ENCODE measurements at regions not wholly inside any gene's neighbourhood (a gene's known extent, or its start where the extent isn't known, plus 50 kb on each side); places are given as distances from the start of the nearest gene placed in this dataset.

DNA sequence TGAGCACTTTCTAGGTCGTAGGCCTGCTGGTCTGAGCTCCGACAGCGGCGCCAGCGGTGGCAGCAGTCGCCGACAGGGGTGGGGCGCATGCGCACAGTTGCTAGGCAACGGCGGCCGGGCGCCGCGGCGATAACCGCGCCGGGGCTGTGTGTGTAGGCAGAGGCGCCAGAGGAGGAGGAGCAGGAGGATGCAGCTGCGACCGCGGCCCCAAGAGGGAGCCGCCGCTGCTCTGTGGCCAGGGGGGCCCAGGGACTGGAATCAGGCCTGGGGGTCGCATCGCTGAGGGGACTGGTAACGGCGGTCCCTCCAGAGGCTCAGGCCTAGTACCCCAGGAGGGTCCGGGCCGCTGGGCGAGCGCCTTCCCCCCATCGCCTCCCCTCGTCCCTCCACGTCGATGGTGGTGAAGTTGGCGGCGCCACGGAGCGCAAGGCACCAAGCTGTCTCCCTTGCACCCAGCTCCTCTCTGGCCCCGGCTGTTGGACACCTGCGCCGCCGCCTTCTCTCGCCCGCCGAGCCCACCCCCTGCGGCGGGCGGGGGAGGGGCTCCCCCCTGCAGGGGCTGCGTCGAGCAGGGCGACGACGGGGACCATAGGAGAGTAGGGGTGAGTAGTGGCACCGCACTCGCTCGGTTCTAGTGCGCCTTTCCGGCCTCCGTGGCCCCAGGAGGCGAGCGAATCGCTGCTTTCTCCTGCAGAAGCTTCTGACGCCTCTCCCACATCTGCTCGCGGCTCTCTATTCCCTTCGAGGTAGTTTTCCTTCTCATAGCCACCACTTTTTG, 58.6 kb upstream of the ZC4H2 start, which contains the start of gene ZC3H12B:
Gene ZC3H12B, plus strand, starts transcription at position 159 of the 778 bp plus-strand sequence.
- peak; percentile 49 to 71 (median 64) for DNase-seq (ENCODE audit: low read depth in 4 of 4, low spot score in 1 of 4)

DNA sequence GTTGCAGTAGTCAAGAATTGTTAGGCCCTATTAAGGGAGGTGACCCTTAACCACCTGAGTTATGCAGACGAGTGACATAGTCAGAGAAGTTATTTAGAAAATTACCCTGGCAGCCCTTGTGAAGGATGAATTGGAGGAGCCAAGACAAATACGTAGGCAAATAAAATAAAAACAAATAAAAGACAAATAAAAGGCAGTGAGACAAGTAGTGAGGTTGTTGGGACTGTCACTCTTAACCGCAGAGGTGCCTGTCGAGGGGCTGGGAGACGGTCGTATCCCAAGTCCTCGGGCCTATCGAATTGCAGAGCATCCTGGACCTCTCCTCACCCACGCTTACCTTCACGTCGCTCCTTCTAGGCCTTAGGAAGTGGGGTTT, 58.0 kb upstream of the ZC4H2 start:
- no peak for DNase-seq (ENCODE audit: low read depth in 4 of 4, low spot score in 1 of 4)
